VCaP (cell line): ENCODE measurements at regions not wholly inside any gene's neighbourhood (a gene's known extent, or its start where the extent isn't known, plus 50 kb on each side); places are given as distances from the start of the nearest gene placed in this dataset.

ENCODE experiments used
- H3K27ac ChIP-seq: fragments of 450-650 bp; 2 replicates; pipeline ENCODE4 v1.5.1; 2017
- TF ChIP-seq, protein P1 (sequence below): fragments of 450-650 bp; conservative IDR thresholded peaks from 2 replicates; pipeline ENCODE4 v1.5.1; 2017; ENCODE audit warnings: mild to moderate bottlenecking, moderate library complexity

GRCh38 chr16:65218348-65218747 is 96.5 kb upstream of the CDH11 start:
- no peak overlapping the region for H3K27ac ChIP-seq
- TF ChIP-seq, protein P1, sequence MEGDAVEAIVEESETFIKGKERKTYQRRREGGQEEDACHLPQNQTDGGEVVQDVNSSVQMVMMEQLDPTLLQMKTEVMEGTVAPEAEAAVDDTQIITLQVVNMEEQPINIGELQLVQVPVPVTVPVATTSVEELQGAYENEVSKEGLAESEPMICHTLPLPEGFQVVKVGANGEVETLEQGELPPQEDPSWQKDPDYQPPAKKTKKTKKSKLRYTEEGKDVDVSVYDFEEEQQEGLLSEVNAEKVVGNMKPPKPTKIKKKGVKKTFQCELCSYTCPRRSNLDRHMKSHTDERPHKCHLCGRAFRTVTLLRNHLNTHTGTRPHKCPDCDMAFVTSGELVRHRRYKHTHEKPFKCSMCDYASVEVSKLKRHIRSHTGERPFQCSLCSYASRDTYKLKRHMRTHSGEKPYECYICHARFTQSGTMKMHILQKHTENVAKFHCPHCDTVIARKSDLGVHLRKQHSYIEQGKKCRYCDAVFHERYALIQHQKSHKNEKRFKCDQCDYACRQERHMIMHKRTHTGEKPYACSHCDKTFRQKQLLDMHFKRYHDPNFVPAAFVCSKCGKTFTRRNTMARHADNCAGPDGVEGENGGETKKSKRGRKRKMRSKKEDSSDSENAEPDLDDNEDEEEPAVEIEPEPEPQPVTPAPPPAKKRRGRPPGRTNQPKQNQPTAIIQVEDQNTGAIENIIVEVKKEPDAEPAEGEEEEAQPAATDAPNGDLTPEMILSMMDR = no peak

DNA sequence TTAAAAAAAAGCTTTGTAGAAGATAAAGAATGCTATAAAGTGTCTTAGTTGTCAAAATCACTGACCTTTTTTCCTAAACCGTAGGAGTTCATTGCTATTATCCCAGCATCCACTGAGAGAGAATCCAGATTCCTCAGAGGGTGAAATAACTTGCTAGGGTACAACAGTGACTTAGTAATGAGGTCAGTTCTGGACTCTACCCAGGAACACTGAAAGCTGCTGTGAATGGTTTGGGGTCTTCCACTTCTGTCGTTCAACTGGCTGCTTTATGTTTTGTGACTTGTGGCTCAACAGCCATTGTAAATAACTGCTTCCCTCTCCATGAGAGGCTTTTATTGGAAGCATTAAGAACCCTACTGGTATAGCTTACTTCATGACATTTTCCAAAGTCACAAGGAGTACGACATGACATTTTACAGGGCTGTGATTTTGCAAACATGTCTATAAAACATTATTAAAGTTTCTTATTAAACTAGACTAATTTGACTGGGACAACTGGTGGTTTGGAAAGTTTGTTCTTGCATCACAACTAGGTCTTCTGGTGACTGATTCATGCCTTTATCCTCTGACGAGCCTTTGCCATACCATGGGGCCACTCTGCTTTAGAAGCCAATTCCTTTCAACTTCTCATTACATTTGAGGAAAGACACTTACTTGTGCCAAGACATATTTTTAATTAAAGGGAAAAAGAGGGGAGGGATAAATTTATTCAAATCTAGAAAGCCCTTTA is 92.2 kb upstream of the CDH11 start:
- TF ChIP-seq, protein P1 = no peak
- H3K27ac ChIP-seq = peak overlapping the region; percentile 40; the same call in 1 of the 2 replicates

- peak overlapping the region; percentile 33; the same call in 1 of the 2 replicates for H3K27ac ChIP-seq
- TF ChIP-seq, protein P1 = no peak
These were observed 90.9 kb upstream of the CDH11 start for GRCh38 chr16:65212791-65213190.

DNA sequence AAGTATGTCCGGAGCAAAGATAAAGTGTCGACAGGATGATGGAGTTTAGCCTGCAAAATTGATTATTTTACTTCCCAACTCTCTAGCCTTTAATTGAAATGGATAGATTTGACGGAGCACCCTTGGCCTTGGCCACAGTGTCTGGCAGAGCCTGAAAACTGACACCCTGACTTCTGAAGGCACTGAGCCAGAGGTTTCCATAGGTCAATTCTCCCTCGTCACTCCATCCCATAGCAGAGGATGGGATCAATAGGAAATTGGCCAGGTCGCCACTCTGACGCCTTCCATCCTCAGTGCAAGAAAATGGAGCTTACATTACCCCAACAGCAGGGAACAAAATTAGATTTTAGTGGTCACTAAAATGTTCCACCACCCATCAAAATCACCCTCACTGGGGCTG is 90.4 kb upstream of the CDH11 start:
- peak overlapping the region; percentile 33; the same call in 1 of the 2 replicates for H3K27ac ChIP-seq
- TF ChIP-seq, protein P1 = no peak

- TF ChIP-seq, protein P1 = no peak
- H3K27ac ChIP-seq = no peak overlapping the region
These were observed 80.6 kb upstream of the CDH11 start for GRCh38 chr16:65202461-65202860.

GRCh38 chr16:65201511-65201910 is 79.6 kb upstream of the CDH11 start:
- no peak overlapping the region for H3K27ac ChIP-seq
- TF ChIP-seq, protein P1 = no peak

GRCh38 chr16:65200857-65201256 is 79.0 kb upstream of the CDH11 start:
- TF ChIP-seq, protein P1 = no peak
- H3K27ac ChIP-seq = no peak overlapping the region
